ENCODE measurements at regions not wholly inside any gene's neighbourhood (a gene's known extent, or its start where the extent isn't known, plus 50 kb on each side); places are given as distances from the start of the nearest gene placed in this dataset.

DNA sequence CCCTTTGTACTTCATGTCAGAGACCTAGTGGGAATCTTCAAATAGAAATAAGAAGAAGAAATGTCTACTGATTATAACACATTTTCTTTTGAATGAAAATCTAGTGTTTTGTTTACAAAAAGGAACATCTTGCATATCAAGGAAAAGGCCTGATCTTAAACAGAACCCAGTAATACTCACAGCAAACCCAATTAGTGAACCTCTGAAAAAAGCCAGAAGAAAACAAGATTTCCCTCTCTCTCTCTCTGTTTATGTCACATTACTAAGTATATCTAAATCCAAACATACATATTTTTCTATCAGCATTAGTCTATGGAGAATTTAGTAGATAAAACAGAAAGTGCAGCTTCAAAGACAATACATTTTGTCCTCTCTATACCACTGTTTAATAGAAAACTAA is 457.9 kb downstream of the NR2F1-AS1 start:
- TF ChIP-seq CTCF (IDR thresholded peaks at IDR 0.05), result no peak
- no peak for TF ChIP-seq CDX4 (CRISPR knock-in tag; IDR thresholded peaks at IDR 0.05; ENCODE audit: borderline replicate concordance)
- TF ChIP-seq USF1 (CRISPR knock-in tag; IDR thresholded peaks at IDR 0.05), result no peak
- TF ChIP-seq, protein P1, sequence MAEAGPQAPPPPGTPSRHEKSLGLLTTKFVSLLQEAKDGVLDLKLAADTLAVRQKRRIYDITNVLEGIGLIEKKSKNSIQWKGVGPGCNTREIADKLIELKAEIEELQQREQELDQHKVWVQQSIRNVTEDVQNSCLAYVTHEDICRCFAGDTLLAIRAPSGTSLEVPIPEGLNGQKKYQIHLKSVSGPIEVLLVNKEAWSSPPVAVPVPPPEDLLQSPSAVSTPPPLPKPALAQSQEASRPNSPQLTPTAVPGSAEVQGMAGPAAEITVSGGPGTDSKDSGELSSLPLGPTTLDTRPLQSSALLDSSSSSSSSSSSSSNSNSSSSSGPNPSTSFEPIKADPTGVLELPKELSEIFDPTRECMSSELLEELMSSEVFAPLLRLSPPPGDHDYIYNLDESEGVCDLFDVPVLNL (CRISPR knock-in tag; IDR thresholded peaks at IDR 0.05; ENCODE audit: borderline replicate concordance, low read depth), result no peak
- TF ChIP-seq CREB1 (CRISPR knock-in tag; IDR thresholded peaks at IDR 0.05), result no peak
